ENCODE measurements at regions not wholly inside any gene's neighbourhood (a gene's known extent, or its start where the extent isn't known, plus 50 kb on each side); places are given as distances from the start of the nearest gene placed in this dataset.

- TF ChIP-seq CTCF (conservative IDR thresholded peaks at IDR 0.05 in 1 of 2, IDR thresholded peaks at IDR 0.05 in 1 of 2; ENCODE audit: extremely low read depth in 1 of 2, insufficient read depth in 1 of 2, low read depth in 1 of 2, low read length in 2 of 2) (no peak), EZH2 (IDR thresholded peaks at IDR 0.05; ENCODE audit: borderline replicate concordance, low read length) (no peak)
Measured at GRCh38 chr10:107771066-107771465, 606.6 kb upstream of the SORCS1 start.
